ENCODE measurements at regions not wholly inside any gene's neighbourhood (a gene's known extent, or its start where the extent isn't known, plus 50 kb on each side); places are given as distances from the start of the nearest gene placed in this dataset.

DNA sequence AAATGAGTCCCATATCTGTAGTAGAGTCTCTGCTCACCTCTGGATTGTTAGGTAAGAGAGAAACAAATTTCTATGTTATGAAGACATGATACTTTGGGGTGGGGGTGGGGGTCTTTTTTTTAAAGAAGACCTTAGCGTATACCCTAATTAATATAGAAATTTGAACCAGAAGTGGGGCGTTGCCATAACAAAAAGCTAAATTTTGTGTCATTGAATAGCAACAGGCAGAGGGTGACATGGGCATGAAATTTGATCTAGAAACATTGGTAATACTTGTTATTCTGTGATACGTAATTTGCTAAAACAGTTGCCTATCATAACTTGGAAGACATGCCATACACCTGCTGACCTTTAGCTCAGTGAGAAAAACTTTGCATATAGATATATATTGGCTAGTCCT is 92.3 kb upstream of the SLC38A2 start:
- H2BK5ac ChIP-seq (ENCODE audit: low read depth, low read length): no peak overlapping the region
- ChIA-PET POLR2A (ENCODE audit: partially characterized antibody) (no interaction called here), CTCF (ENCODE audit: partially characterized antibody) (no interaction called here)
- H3K14ac ChIP-seq (ENCODE audit: insufficient read length): no peak overlapping the region
- H4K20me1 ChIP-seq (replicated peaks in 1 of 2; ENCODE audit: control insufficient read depth in 1 of 2, insufficient read depth in 2 of 2, low read length in 2 of 2): no peaks in the 10 kb centered on the region
- no peak overlapping the region for H4K8ac ChIP-seq (ENCODE audit: extremely low read depth, insufficient read depth, low read length)
- H3K36me3 ChIP-seq (ENCODE audit: control insufficient read depth in 2 of 4, insufficient read depth in 4 of 4, low read length in 3 of 4): peaks cover 0 to 4% (median 0%) of the 10 kb centered on the region in 4 experiments; a peak in 1 of 8 replicates
- 87% methylated on average over 3 of the region's 3 CpGs; no CpG with 5 or more reads in 1 of the 2 experiments for WGBS, 2 experiments (ENCODE audit: extremely low coverage in 1 of 2, insufficient coverage in 1 of 2, insufficient read length in 1 of 2, insufficient replicate concordance in 2 of 2, low coverage in 1 of 2, low lambda C conversion rate in 2 of 2, missing lambda C conversion rate in 1 of 2)
- no peak overlapping the region for H3K4ac ChIP-seq (replicated peaks; ENCODE audit: insufficient read length, low read depth, low read length)
- no peak overlapping the region for H3K9ac ChIP-seq (replicated peaks in 1 of 4; ENCODE audit: extremely low read depth in 1 of 4, low read depth in 3 of 4, low read length in 3 of 4)
- H2BK120ac ChIP-seq (replicated peaks; ENCODE audit: low read depth, low read length): no peak overlapping the region
- no peaks in the 10 kb centered on the region for H3K79me1 ChIP-seq (ENCODE audit: low read depth, low read length)
- no peaks in the 10 kb centered on the region for H3K79me2 ChIP-seq (ENCODE audit: control insufficient read depth in 1 of 2, insufficient read depth in 2 of 2, low read length in 2 of 2)
- H3K23ac ChIP-seq (ENCODE audit: insufficient read length): no peak overlapping the region
- H2AFZ ChIP-seq (ENCODE audit: low read length): no peak overlapping the region
- no peak overlapping the region for H3K27ac ChIP-seq (ENCODE audit: low read depth, low read length)
- H3K23me2 ChIP-seq (ENCODE audit: low read depth, low read length): no peaks in the 10 kb centered on the region
- H3K9me3 ChIP-seq (ENCODE audit: insufficient read depth in 2 of 2, low read depth in 1 of 2, low read length in 1 of 2): peaks cover 4 to 11% of the 10 kb centered on the region in 2 experiments; a peak in 1 of 4 replicates
- peaks cover 0 to 3% (median under 1%) of the 10 kb centered on the region in 4 experiments; a peak in 3 of 7 replicates for H3K4me1 ChIP-seq (replicated peaks in 1 of 4; ENCODE audit: control insufficient read depth in 3 of 4, insufficient read depth in 4 of 4, low read length in 3 of 4)
- no peak overlapping the region for H2BK12ac ChIP-seq (ENCODE audit: low read depth, low read length)
- FAIRE-seq (no peak), DNase-seq (ENCODE audit: low read depth in 1 of 2, low spot score in 2 of 2) (no peak)
- H4K91ac ChIP-seq (replicated peaks; ENCODE audit: insufficient read length, low read length): no peak overlapping the region
- no peak overlapping the region for H2BK20ac ChIP-seq (ENCODE audit: low read length)
- H3K4me3 ChIP-seq (ENCODE audit: extremely low read depth in 1 of 4, insufficient read depth in 2 of 4, low read depth in 3 of 4, low read length in 4 of 4): no peak overlapping the region
- no peaks in the 10 kb centered on the region for H3K27me3 ChIP-seq (replicated peaks in 1 of 4; ENCODE audit: control insufficient read depth in 3 of 4, extremely low read depth in 1 of 4, insufficient read depth in 3 of 4, low read length in 3 of 4)
- no peak overlapping the region for H3K4me2 ChIP-seq (ENCODE audit: insufficient read depth in 1 of 2, low read depth in 2 of 2, low read length in 2 of 2)
- H3K56ac ChIP-seq (replicated peaks; ENCODE audit: insufficient read length, low read depth, low read length): no peak overlapping the region
- no peak overlapping the region for H2AK5ac ChIP-seq (ENCODE audit: low read depth, low read length)
- no peak overlapping the region for H3K18ac ChIP-seq (ENCODE audit: extremely low read depth, low read length)
- no peak overlapping the region for H4K5ac ChIP-seq (ENCODE audit: insufficient read length, low read depth, low read length)
- no peak overlapping the region for H2BK15ac ChIP-seq (ENCODE audit: low read length)
- TF ChIP-seq TCF12 (IDR thresholded peaks at IDR 0.05; ENCODE audit: low read depth, low read length) (no peak), YY1 (IDR thresholded peaks at IDR 0.05; ENCODE audit: low read depth, low read length) (no peak), SP2 (IDR thresholded peaks at IDR 0.05; ENCODE audit: low read length) (no peak), CBX5 (IDR thresholded peaks at IDR 0.05; ENCODE audit: low read depth, low read length) (no peak), KDM4A (IDR thresholded peaks at IDR 0.05; ENCODE audit: low read depth, low read length, severe bottlenecking) (no peak), TAF7 (optimal IDR thresholded peaks at IDR 0.05; ENCODE audit: borderline replicate concordance, low read depth, low read length) (no peak), KDM1A (IDR thresholded peaks at IDR 0.05; ENCODE audit: borderline replicate concordance, low read length) (no peak), RBBP5 (IDR thresholded peaks at IDR 0.05; ENCODE audit: borderline replicate concordance, low read depth, low read length) (no peak), JUND (IDR thresholded peaks at IDR 0.05; ENCODE audit: low read length) (no peak), RFX5 (IDR thresholded peaks at IDR 0.05; ENCODE audit: borderline replicate concordance, low read depth, low read length) (no peak), RAD21 (IDR thresholded peaks at IDR 0.05 in 1 of 2, conservative IDR thresholded peaks at IDR 0.05 in 1 of 2; ENCODE audit: low read depth in 2 of 2, low read length in 2 of 2) (no peak)
- TF ChIP-seq, protein P1, sequence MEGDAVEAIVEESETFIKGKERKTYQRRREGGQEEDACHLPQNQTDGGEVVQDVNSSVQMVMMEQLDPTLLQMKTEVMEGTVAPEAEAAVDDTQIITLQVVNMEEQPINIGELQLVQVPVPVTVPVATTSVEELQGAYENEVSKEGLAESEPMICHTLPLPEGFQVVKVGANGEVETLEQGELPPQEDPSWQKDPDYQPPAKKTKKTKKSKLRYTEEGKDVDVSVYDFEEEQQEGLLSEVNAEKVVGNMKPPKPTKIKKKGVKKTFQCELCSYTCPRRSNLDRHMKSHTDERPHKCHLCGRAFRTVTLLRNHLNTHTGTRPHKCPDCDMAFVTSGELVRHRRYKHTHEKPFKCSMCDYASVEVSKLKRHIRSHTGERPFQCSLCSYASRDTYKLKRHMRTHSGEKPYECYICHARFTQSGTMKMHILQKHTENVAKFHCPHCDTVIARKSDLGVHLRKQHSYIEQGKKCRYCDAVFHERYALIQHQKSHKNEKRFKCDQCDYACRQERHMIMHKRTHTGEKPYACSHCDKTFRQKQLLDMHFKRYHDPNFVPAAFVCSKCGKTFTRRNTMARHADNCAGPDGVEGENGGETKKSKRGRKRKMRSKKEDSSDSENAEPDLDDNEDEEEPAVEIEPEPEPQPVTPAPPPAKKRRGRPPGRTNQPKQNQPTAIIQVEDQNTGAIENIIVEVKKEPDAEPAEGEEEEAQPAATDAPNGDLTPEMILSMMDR (IDR thresholded peaks at IDR 0.05; ENCODE audit: control extremely low read depth in 1 of 3, insufficient read depth in 1 of 3, low read depth in 1 of 3, low read length in 3 of 3): no peak
